ENCODE measurements at regions not wholly inside any gene's neighbourhood (a gene's known extent, or its start where the extent isn't known, plus 50 kb on each side); places are given as distances from the start of the nearest gene placed in this dataset.

DNA sequence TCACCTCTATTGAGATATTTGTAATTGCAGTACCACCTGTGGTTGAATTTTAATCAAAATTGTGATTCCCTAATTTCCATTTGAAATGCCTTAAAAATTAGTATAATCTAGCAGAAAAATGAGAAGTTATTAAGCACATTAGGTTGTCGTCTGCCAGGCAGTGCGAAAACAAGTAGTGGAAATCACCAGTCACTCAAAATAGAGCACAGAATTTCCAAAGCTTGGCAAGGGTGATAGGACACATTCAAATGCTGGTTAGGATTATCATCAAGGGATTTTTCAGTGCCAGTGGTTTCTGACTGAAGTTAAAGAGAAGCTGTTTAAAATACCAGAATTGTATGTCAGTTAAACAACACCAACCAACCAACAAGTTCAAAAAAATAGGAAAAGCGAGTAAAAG is 97.8 kb downstream of the PLK2 start:
- no peak overlapping the region for H2BK20ac ChIP-seq (ENCODE audit: low read length)
- no peak overlapping the region for H4K8ac ChIP-seq (ENCODE audit: extremely low read depth, insufficient read depth, low read length)
- FAIRE-seq (no peak), DNase-seq (ENCODE audit: low read depth in 1 of 2, low spot score in 2 of 2) (no peak)
- no peaks in the 10 kb centered on the region for H3K9me3 ChIP-seq (ENCODE audit: insufficient read depth in 2 of 2, low read depth in 1 of 2, low read length in 1 of 2)
- H3K18ac ChIP-seq (ENCODE audit: extremely low read depth, low read length): no peak overlapping the region
- H4K20me1 ChIP-seq (replicated peaks in 1 of 2; ENCODE audit: control insufficient read depth in 1 of 2, insufficient read depth in 2 of 2, low read length in 2 of 2): no peaks in the 10 kb centered on the region
- H3K4ac ChIP-seq (replicated peaks; ENCODE audit: insufficient read length, low read depth, low read length): no peak overlapping the region
- no peak overlapping the region for H3K14ac ChIP-seq (ENCODE audit: insufficient read length)
- H3K23ac ChIP-seq (ENCODE audit: insufficient read length): no peak overlapping the region
- no peaks in the 10 kb centered on the region for H3K36me3 ChIP-seq (ENCODE audit: control insufficient read depth in 2 of 4, insufficient read depth in 4 of 4, low read length in 3 of 4)
- no peak for TF ChIP-seq CTBP2 (IDR thresholded peaks at IDR 0.05; ENCODE audit: borderline replicate concordance, insufficient read depth, insufficient read length, low read length)
- no peak overlapping the region for H2BK12ac ChIP-seq (ENCODE audit: low read depth, low read length)
- POLR2A ChIA-PET (ENCODE audit: partially characterized antibody): no interaction called here
- no peak overlapping the region for H3K9ac ChIP-seq (replicated peaks in 1 of 4; ENCODE audit: extremely low read depth in 1 of 4, low read depth in 3 of 4, low read length in 3 of 4)
- H3K79me2 ChIP-seq (ENCODE audit: control insufficient read depth in 1 of 2, insufficient read depth in 2 of 2, low read length in 2 of 2): no peaks in the 10 kb centered on the region
- no peak overlapping the region for H2BK5ac ChIP-seq (ENCODE audit: low read depth, low read length)
- no peak overlapping the region for H3K4me2 ChIP-seq (ENCODE audit: insufficient read depth in 1 of 2, low read depth in 2 of 2, low read length in 2 of 2)
- 91% methylated on average over 3 of the region's 3 CpGs; no CpG with 5 or more reads in 1 of the 2 experiments for WGBS, 2 experiments (ENCODE audit: extremely low coverage in 1 of 2, insufficient coverage in 1 of 2, insufficient read length in 1 of 2, insufficient replicate concordance in 2 of 2, low coverage in 1 of 2, low lambda C conversion rate in 2 of 2, missing lambda C conversion rate in 1 of 2)
- H3K23me2 ChIP-seq (ENCODE audit: low read depth, low read length): no peaks in the 10 kb centered on the region
- no peak overlapping the region for H2AK5ac ChIP-seq (ENCODE audit: low read depth, low read length)
- H3K79me1 ChIP-seq (ENCODE audit: low read depth, low read length): no peaks in the 10 kb centered on the region
- H3K27me3 ChIP-seq (replicated peaks in 1 of 4; ENCODE audit: control insufficient read depth in 3 of 4, extremely low read depth in 1 of 4, insufficient read depth in 3 of 4, low read length in 3 of 4): no peaks in the 10 kb centered on the region; a peak in 1 of 7 replicates
- no peak overlapping the region for H4K91ac ChIP-seq (replicated peaks; ENCODE audit: insufficient read length, low read length)
- H3K56ac ChIP-seq (replicated peaks; ENCODE audit: insufficient read length, low read depth, low read length): no peak overlapping the region
- H2BK15ac ChIP-seq (ENCODE audit: low read length): no peak overlapping the region
- H3K27ac ChIP-seq (ENCODE audit: low read depth, low read length): no peak overlapping the region
- H2BK120ac ChIP-seq (replicated peaks; ENCODE audit: low read depth, low read length): no peak overlapping the region
- CTCF ChIA-PET (ENCODE audit: partially characterized antibody): interaction anchor here (1.2 kb wide), 1 partner anchor 99 kb away, joined by 4 read pairs; no protein-coding TSS in a partner anchor
- H4K5ac ChIP-seq (ENCODE audit: insufficient read length, low read depth, low read length): no peak overlapping the region
- no peak overlapping the region for H3K4me3 ChIP-seq (ENCODE audit: extremely low read depth in 1 of 4, insufficient read depth in 2 of 4, low read depth in 3 of 4, low read length in 4 of 4)
- H2AFZ ChIP-seq (ENCODE audit: low read length): no peak overlapping the region
- peaks cover 0 to 5% (median 2%) of the 10 kb centered on the region in 4 experiments; a peak in 2 of 7 replicates for H3K4me1 ChIP-seq (replicated peaks in 1 of 4; ENCODE audit: control insufficient read depth in 3 of 4, insufficient read depth in 4 of 4, low read length in 3 of 4)

Data from H1 (cell line).